HEK293 (cell line): ENCODE measurements at regions not wholly inside any gene's neighbourhood (a gene's known extent, or its start where the extent isn't known, plus 50 kb on each side); places are given as distances from the start of the nearest gene placed in this dataset.

Source experiments
- REPIN1 ChIP-seq: fragments of 450-650 bp; formaldehyde crosslinking; IDR thresholded peaks from 2 replicates; pipeline ENCODE4 v1.5.1; 2017; ENCODE audit warnings: missing biosample characterization, missing genetic modification characterization, low read depth
- SP3 ChIP-seq: fragments of 450-650 bp; formaldehyde crosslinking; IDR thresholded peaks from 2 replicates; pipeline ENCODE4 v1.5.1; 2016; ENCODE audit warnings: missing biosample characterization, missing genetic modification characterization
- ZNF138 ChIP-seq: fragments of 450-650 bp; formaldehyde crosslinking; IDR thresholded peaks from 2 replicates; pipeline ENCODE4 v1.5.1; 2016; ENCODE audit warnings: missing biosample characterization, missing genetic modification characterization, borderline replicate concordance
- ZNF2 ChIP-seq: fragments of 450-650 bp; formaldehyde crosslinking; IDR thresholded peaks from 2 replicates; pipeline ENCODE4 v1.5.1; 2016; ENCODE audit warnings: missing biosample characterization, missing genetic modification characterization
- ZNF843 ChIP-seq: fragments of 450-650 bp; formaldehyde crosslinking; IDR thresholded peaks from 2 replicates; pipeline ENCODE4 v1.5.1; 2016; ENCODE audit warnings: missing biosample characterization, missing genetic modification characterization
- TF ChIP-seq, protein P1 (sequence below): fragments of 450-650 bp; formaldehyde crosslinking; IDR thresholded peaks from 2 replicates; pipeline ENCODE4 v1.5.1; 2016; ENCODE audit warnings: missing biosample characterization, missing genetic modification characterization
- TF ChIP-seq, protein P2 (sequence below): fragments of 450-650 bp; formaldehyde crosslinking; IDR thresholded peaks from 2 replicates; pipeline ENCODE4 v1.5.1; 2016; ENCODE audit warnings: missing biosample characterization, missing genetic modification characterization
- TF ChIP-seq, protein P3 (sequence below): fragments of 450-650 bp; formaldehyde crosslinking; IDR thresholded peaks from 2 replicates; pipeline ENCODE4 v1.5.1; 2017; ENCODE audit warnings: missing biosample characterization, missing genetic modification characterization
- TF ChIP-seq, protein P4 (sequence below): fragments of 450-650 bp; formaldehyde crosslinking; IDR thresholded peaks from 2 replicates; pipeline ENCODE4 v1.5.1; 2016; ENCODE audit warnings: missing biosample characterization, missing genetic modification characterization

DNA sequence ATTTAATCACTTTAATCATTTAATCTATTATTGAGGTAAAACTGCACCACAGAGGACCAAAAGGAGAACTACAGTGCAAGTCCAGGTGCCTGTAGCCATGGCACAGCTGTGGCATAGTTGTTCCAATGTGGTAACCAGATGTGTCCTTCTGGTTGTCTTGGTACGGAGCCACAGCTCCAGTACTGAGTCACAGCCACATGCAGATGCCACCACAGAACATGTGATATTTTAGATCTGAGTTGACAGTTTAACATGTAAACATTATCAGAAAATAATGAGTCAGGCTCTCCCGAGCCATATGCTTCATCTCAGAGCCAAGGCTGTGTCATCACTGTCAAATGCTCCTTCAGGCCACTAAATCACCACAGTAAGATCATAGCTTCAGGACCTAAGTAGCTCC is 56.4 kb upstream of the RGS7 start:
- TF ChIP-seq SP3 (0 out of 2 replicates have a peak, but pooled peaks have one; percentile 10), ZNF843 (no peak), ZNF138 (tag by site-specific recombination) (no peak), REPIN1 (tag by site-specific recombination) (no peak), ZNF2 (tag by site-specific recombination) (no peak)
- TF ChIP-seq, protein P1, sequence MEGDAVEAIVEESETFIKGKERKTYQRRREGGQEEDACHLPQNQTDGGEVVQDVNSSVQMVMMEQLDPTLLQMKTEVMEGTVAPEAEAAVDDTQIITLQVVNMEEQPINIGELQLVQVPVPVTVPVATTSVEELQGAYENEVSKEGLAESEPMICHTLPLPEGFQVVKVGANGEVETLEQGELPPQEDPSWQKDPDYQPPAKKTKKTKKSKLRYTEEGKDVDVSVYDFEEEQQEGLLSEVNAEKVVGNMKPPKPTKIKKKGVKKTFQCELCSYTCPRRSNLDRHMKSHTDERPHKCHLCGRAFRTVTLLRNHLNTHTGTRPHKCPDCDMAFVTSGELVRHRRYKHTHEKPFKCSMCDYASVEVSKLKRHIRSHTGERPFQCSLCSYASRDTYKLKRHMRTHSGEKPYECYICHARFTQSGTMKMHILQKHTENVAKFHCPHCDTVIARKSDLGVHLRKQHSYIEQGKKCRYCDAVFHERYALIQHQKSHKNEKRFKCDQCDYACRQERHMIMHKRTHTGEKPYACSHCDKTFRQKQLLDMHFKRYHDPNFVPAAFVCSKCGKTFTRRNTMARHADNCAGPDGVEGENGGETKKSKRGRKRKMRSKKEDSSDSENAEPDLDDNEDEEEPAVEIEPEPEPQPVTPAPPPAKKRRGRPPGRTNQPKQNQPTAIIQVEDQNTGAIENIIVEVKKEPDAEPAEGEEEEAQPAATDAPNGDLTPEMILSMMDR (tag by site-specific recombination) = no peak
- TF ChIP-seq, protein P2, sequence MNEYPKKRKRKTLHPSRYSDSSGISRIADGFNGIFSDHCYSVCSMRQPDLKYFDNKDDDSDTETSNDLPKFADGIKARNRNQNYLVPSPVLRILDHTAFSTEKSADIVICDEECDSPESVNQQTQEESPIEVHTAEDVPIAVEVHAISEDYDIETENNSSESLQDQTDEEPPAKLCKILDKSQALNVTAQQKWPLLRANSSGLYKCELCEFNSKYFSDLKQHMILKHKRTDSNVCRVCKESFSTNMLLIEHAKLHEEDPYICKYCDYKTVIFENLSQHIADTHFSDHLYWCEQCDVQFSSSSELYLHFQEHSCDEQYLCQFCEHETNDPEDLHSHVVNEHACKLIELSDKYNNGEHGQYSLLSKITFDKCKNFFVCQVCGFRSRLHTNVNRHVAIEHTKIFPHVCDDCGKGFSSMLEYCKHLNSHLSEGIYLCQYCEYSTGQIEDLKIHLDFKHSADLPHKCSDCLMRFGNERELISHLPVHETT (tag by site-specific recombination) = no peak
- TF ChIP-seq, protein P3, sequence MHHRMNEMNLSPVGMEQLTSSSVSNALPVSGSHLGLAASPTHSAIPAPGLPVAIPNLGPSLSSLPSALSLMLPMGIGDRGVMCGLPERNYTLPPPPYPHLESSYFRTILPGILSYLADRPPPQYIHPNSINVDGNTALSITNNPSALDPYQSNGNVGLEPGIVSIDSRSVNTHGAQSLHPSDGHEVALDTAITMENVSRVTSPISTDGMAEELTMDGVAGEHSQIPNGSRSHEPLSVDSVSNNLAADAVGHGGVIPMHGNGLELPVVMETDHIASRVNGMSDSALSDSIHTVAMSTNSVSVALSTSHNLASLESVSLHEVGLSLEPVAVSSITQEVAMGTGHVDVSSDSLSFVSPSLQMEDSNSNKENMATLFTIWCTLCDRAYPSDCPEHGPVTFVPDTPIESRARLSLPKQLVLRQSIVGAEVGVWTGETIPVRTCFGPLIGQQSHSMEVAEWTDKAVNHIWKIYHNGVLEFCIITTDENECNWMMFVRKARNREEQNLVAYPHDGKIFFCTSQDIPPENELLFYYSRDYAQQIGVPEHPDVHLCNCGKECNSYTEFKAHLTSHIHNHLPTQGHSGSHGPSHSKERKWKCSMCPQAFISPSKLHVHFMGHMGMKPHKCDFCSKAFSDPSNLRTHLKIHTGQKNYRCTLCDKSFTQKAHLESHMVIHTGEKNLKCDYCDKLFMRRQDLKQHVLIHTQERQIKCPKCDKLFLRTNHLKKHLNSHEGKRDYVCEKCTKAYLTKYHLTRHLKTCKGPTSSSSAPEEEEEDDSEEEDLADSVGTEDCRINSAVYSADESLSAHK (tag by site-specific recombination) = no peak
- TF ChIP-seq, protein P4, sequence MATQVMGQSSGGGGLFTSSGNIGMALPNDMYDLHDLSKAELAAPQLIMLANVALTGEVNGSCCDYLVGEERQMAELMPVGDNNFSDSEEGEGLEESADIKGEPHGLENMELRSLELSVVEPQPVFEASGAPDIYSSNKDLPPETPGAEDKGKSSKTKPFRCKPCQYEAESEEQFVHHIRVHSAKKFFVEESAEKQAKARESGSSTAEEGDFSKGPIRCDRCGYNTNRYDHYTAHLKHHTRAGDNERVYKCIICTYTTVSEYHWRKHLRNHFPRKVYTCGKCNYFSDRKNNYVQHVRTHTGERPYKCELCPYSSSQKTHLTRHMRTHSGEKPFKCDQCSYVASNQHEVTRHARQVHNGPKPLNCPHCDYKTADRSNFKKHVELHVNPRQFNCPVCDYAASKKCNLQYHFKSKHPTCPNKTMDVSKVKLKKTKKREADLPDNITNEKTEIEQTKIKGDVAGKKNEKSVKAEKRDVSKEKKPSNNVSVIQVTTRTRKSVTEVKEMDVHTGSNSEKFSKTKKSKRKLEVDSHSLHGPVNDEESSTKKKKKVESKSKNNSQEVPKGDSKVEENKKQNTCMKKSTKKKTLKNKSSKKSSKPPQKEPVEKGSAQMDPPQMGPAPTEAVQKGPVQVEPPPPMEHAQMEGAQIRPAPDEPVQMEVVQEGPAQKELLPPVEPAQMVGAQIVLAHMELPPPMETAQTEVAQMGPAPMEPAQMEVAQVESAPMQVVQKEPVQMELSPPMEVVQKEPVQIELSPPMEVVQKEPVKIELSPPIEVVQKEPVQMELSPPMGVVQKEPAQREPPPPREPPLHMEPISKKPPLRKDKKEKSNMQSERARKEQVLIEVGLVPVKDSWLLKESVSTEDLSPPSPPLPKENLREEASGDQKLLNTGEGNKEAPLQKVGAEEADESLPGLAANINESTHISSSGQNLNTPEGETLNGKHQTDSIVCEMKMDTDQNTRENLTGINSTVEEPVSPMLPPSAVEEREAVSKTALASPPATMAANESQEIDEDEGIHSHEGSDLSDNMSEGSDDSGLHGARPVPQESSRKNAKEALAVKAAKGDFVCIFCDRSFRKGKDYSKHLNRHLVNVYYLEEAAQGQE (tag by site-specific recombination) = no peak
